GM18867 (cell line): ENCODE measurements at regions not wholly inside any gene's neighbourhood (a gene's known extent, or its start where the extent isn't known, plus 50 kb on each side); places are given as distances from the start of the nearest gene placed in this dataset.

Source experiments
- ATAC-seq: cut with Tn5 transposase; IDR thresholded peaks from one replicate; pipeline ENCODE4 v1.9.1; 2021; ENCODE audit warnings: mild to moderate bottlenecking, moderate library complexity; ENCODE audit not compliant: unreplicated experiment

DNA sequence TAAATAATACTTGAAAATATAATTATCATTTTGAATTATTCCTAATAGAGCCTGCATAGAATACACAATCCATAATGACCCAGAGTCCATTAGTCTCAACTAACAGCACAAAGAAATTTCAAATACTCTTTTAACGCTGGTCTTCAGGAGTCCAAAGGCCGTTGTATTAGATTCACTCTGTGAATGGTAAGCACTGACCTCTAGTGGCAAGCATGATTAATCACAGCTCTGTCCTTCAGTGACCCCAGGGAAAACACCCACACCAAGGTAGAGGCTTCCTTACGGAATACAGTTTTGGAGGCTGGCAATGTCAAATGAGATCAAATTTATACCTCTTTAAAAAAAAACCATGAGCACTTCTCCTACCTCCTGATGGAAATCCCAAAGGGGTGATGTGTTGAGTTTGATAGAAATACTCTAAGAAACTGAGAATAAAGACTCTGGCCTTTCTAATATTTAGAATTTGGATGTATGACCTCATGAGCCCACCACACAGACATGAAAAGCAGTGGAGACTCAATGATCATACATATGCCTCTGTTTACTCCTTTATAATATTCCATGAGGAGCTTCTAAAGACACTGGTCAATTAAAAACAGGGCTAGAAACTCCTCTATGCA is 147.2 kb upstream of the DKK2 start:
- peak; percentile 100 for ATAC-seq

DNA sequence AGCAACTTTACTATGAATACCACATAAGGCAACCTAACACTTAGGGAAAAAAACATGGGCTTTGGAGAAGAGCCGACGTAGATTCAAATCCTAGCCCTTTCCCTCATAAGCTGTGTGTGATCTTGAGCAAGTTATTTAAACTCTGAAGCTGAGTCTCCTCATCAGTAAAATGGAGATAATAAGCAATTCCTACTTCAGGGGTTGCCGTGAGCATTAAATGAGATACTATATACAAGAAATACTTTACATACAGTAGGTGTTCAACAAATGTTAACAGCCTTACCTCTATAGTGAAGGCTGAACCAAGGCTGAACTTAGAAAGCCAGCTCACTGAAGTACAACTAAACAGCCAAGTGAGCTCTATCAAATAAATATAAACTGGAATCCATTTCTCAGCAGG is 146.2 kb upstream of the DKK2 start:
- ATAC-seq = no peak

DNA sequence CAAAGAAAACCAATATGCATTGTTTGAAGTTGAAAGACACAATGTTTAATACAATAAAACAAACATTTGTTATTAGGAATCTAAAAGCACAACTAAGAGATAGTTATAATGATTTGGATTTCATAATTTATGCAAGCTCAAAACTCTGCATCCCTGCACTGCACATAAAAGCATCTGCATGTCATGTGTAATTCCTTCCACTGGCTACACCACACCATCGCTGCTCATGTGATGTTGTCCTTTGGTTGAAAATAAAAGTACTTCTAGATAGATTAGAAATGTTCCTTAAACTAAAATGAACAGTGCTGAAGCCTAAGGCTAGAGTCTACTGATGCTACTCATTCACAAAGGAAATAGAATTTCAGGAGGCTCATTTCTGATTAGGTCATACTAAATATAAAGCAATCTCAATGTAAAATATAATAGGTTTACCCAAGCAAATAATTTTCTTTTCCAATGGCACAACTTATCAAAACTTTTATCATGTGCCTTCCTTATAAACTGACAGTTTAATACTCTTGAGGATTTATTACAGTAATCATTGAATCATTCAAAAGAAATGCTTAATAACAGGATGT is 130.8 kb upstream of the DKK2 start:
- no peak for ATAC-seq

DNA sequence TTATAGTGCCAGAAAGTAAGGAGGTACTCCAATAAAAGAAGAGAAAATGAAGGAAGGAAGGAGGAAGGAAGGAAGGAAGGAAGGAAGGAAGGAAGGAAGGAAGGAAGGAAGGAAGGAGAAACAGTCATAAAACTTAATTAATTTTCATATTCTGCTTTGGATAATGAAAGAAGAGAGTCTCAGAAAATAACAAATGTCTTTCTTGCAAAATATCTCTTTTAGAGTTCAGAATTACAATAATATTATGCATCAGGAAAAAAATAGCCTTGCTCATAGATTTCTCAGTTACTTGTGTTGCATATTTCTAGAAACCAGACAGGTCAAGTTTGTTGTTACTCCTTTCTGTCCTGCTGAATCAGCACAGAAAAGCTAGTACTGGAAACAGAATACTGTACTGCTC is 130.1 kb upstream of the DKK2 start:
- no peak for ATAC-seq

DNA sequence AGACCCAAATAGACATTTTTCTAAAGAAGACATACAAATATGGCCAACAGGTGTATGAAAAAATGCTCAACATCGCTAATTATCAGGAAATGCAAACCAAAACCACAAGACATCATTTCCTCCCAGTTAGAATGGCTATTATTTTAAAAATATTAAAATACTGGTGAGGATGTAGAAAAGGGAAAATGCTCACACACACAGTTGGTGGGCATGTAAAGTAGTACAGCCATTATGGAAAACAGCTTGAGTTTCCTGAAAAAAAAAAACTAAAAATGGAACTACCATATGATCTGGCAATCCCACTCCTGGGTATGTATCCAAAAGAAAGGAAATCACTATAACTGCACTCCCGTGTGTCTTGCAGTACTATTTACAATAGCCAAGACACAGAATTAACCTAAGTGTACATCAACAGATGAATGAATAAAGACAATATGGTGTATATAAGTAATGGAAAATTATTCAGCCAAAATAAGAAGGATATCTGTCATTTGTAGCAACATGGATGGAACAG is 128.9 kb upstream of the DKK2 start:
- no peak for ATAC-seq

DNA sequence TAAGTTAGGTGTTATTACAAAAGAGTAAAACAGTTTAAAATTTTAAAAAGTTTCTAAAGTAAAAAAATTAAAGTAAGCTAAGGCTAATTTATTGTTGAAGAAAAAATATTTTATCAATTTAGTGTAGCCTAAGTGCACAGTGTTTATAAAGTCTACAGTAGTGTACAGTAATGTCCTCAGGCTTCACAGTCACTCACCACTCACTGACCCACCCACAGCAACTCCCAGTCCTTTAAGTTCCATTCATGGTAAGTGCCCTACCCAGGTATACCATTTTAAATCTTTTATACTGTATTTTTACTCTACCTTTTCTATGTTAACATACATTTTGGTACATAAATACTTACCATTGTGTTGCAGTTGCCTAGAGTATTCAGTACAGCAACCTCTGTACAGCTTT is 120.3 kb upstream of the DKK2 start:
- no peak for ATAC-seq

DNA sequence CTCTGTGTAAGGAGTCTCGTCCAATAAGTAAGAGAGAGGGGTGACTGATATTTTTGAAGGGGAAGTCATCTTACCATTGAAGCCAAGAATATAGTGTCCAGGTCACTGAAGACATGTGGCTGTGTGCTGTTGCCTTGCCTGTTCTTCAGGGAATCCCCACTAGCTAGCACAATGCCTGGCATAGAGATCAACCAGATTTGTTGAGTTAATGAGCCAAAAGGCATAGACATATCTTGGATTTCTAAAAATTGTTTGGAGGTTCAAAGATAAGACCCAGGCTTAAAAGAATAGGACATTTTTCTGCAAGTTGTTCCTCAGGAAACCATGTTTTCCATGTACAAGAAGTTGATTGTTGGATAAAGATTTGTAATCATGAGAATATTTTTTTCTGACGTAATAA is 119.3 kb upstream of the DKK2 start:
- ATAC-seq = no peak

DNA sequence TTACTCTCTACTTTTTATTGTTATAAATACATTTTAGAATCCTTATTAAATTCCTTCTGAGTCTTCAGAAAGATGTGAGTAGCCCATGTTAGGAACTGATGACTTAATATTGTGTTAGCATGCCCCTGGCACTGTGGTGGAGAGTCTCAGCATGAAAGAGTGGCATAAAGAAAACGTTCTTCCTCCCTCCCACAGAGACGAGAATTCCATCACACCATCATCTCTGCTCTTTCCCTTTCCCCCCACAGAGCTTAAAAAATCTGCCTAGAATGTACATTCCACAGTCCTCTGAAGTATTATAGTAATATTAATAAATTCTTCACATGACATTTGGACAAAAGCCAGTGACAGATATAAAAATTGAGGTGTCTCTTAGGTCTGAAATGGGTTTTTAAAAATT is 117.8 kb upstream of the DKK2 start:
- no peak for ATAC-seq

DNA sequence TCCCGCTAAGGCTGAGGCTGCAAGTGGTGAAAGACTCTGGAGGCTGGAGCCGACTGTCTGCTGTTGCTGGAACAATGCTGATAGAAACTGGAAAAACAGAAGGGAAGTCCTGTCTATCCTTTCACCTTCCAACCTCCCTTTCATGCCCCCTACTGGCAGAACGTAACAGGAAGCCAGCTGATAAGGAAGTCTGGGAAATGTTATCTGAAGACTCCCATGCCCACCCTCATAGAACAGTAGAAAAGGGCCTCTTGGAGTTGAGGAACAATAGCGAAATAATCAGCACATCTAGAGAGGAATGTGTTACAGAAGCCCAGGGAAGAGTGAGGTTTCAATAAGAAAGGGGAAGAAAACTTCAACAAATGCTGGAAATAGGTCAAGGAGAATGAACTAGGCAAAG is 117.1 kb upstream of the DKK2 start:
- no peak for ATAC-seq

DNA sequence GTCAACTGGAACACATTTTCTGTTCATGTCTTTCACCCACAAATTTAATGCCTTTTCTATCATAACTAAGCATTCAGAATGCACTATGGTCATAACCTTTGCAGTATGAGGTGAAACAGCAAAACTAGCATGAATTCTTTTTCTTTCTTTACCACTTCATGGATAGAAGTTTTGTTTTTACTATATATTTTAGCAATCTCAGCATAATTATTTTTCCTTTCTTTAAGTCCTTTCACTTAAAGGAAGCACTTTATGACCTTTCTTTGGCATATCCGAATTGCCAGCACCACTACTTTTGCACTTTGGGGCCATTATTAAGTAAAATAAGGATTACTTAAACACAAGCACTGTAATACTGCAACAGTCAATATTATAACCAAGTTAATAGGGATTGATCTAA is 115.1 kb upstream of the DKK2 start:
- no peak for ATAC-seq

DNA sequence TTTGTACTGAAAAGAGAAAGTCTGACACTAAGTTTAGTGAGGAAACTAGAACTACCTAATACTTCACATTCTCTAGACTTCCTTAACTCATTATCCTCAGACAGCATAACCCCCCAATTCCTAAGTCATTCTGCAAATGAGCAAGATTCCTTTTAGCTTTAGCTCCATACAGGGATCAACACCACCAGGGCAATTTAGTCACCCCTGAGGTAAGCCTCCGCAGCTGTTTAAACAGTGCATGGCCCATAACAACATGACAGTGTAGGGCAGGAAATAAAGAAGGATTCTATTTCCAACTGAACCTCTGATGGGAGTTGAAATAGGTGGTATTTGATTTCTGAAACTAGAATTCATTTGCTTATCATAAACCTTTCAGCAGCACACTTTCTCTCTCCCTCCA is 112.8 kb upstream of the DKK2 start:
- ATAC-seq = no peak

DNA sequence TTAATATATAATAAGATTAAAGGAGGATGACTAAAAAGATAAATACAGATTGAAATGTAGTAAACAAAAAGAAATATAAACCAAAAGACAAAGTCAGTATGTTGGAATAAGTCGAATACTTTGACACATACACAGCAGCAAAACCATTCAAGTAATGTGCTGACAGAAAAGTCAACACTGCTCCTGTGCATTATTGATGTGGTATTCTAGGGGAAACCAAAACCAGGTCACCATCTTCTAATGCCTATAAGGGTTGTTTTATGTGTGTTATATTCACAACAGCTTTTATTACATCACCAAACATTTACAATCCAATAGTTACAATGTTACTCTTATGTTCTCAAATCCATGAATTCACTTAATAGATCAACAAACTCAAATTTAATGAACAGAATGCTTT is 111.8 kb upstream of the DKK2 start:
- ATAC-seq = no peak

DNA sequence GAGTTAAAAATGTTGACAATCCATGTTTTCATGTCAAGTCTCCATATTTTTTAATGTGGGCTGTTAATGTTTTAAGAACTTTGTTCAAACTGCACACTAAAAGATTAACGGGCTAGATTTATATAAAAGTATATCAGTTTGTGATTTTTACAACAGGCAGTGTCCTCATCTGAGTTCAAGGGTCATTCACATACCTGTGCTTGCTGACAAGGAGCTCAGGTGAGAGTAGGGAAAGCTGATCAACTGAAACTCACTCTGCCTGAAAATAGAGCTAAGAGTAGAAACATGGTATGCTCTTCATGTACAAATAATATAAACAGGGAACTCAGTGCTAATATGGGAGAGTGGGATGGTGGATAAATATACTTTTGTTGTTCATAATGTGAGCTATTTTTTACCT is 102.3 kb upstream of the DKK2 start:
- no peak for ATAC-seq

DNA sequence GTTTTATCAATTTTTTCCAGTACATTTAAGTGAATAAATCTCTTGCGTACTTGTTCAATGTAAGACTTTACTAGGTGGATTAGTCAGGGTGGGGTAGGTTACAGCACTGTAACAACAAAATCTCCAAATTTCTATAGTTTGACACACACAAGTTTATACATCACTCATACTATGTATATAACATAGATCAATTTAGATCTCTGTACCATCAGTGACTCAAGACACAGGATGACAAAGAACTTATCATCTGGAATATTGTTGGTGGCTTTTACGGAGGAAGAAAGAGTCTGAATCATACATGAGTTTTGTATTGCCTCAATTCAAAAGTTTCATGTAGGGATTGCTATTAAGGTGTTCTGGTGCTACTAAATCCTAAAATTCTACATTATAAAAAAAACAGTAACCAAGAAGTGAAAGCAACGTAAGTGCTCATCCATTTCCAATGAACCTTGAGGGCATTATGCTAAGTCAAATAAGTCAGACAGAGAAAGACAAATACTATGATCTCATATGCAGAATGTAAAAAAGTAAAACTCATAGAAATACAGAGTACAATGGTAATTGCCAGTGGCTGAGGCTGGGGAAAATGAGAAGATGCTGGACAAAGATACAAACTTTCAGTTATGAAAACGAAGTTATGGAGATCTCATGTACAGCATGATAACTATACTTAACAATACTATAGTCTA is 98.0 kb upstream of the DKK2 start:
- no peak for ATAC-seq

DNA sequence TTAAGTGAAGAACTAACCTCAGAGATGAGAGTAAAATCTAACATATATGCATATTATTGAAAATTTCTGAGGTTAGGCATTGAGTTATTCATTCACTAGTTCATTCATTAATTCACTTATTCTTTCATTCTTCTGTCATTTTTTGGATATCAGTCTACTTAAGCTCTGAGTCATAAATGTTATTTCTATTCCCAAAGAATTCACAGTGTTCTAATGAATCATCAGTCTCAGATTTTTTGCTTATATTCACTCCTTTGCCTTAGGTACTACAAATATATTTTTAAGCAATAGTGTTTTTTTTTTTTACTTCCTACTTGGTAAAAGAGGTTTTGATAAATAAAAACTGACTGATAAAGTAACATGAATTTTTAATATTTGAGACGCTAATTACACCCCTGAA is 95.2 kb upstream of the DKK2 start:
- no peak for ATAC-seq

DNA sequence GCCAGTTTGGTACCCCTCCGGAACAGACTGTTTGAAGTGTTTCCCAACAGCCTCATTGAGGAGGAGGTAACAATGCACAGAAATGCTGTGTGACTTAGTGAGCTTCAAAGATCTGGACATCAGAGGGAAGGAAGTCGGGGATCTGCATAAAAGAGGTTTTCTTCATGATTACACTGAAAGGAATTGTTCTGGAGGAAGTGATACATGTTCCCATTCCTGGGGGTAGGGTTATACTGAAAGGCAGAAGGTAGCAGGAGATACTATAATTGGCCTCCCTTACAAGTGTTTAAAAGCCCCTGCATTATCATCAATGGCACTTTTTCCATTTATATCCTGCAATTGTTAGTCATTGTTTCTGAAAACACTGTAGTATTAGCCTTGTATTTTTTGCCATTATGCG is 94.0 kb upstream of the DKK2 start:
- ATAC-seq = no peak

DNA sequence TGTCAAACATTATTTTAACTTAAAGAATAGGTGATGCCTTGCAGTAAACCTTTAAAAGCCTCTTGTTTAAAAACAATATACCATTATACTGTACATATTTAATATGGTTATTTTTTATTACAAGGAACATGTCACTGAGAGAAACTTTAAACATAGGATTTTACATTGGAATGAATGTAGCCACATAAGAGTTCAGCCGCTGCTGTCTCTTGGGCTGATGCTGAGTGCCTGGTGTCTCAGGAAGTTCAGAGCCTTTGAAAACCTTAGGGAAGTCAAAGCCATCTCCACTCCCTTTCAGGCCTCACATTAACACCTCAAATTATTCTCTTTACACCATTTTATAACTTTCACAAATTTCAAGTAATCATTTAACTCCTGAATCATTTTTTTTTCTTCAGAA is 93.5 kb upstream of the DKK2 start:
- no peak for ATAC-seq

DNA sequence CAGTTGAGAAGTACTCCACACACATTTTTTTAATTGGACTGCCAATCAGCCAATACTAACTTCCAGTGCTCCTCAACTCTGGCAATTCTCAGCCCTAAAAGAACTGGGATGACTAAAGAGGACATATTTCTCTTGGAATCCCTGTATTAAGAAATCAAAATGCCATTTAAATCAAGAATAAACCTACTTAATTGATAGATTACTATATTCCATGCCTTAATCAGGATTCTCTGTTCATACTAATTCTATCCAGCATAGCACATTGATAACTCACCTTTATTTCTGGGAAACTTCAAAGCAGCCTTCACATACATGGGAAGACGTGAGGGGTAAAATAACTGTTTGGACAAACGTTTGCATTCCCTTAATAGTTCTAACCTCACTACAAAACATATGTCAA is 93.0 kb upstream of the DKK2 start:
- no peak for ATAC-seq

DNA sequence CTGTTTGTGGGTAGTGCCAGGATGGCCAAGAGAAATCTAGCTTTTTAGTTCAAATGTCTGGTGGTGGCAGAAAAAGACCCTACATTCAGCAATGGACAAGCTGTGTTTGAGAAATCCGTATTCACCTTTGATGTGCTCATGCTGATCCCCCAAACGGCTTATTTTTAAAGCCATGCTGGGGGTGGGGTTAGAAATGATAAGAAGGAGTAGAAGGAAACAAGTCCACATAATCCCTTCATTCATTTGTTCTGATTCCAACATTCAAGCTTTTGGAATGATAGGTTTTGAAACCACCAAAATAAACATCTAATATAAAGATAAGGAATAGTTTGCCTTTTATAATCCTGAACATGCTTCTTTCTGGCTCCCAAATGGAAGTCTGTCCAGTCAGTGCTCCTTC is 92.0 kb upstream of the DKK2 start:
- ATAC-seq = no peak

DNA sequence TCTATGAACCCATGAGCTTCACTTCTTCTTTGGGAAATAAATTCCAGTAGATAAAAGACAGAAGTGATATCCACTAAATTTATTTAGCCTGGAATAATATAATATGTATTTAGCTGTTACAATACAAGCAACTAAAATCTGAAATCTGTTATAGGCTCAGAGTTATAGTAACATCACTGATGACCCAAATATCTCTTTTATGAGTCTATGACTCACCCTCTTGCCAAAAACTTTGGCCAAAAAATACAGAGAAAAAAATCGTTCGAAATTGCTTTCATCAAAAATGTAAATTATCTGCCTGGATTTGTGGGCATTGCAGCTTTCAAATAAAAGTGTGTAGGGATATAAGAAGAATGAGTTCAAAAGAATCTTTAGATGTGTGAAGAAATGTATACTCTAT is 89.4 kb upstream of the DKK2 start:
- ATAC-seq = no peak

DNA sequence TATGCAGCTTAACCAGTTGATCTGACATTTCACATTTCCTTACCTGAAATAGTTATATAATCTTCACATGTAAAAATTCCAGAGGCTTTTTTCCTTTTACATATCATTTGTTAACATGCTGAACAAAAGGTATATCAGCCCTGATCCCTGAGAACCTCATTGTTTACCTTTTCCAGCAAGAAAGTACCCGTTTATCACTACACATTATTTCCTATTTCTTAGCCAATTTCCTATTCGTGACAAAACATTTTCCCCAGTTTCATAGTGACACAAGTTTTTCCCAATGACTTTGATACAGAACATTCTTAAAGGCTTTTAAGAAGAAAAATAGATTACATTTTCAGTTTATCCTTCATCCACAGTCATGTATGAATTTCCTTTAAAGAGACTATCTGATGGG is 86.6 kb upstream of the DKK2 start:
- ATAC-seq = no peak

DNA sequence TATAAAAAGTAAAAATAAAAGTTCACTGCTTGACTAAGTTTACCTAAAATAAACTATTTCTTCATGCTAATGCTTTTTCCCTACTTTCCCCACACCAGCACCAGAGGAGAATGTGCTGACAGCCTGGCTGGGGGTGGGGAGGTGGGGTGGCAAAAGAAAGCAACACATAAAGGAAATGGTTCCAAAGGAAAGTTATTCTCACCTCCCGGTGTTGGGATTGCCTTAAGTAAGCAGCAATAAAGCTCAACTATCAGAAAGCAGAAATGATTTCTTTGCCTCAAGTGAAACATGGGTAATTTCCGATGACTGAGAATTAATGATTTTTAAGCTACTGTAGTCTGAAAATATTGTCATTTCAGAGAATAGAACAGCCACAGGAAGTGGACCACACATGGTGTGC is 84.5 kb upstream of the DKK2 start:
- ATAC-seq = no peak

DNA sequence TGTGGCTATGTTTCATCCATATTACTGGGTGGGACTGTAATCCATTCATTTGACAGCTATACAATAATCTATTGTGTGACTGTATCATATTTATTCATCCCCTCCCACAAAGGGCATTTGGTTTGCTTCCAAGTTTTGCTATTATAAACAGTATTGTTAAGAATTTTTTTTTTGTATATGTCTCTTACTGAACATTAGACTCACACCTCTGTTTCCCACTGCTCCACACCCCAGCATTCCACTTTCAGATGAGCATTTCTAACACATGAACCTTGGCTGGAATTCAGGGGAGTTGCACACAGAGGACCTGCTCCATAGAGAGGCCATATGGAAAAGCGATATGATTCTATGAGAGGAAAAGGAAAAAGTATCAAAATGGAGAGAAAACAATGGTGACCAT is 81.6 kb upstream of the DKK2 start:
- no peak for ATAC-seq
